Cardiac fibroblast (primary cell): ENCODE measurements at regions not wholly inside any gene's neighbourhood (a gene's known extent, or its start where the extent isn't known, plus 50 kb on each side); places are given as distances from the start of the nearest gene placed in this dataset.

Experiments
- DNase-seq, 2 donors: peaks; one replicate each; pipeline versions ENCODE4 v3.0.0 to v3.0.0-alpha.2; 2010; ENCODE audit warnings: low read depth in 2 of 2
- H3K4me3 ChIP-seq, 2 donors: replicated peaks in 1 of 2; 1 replicate in 1 of 2; 2 replicates in 1 of 2; pipeline ENCODE4 v1.5.1; 2011; ENCODE audit warnings: low read depth in 2 of 2, low read length in 2 of 2, mild to moderate bottlenecking in 2 of 2, moderate library complexity in 1 of 2
- CTCF ChIP-seq: IDR thresholded peaks from one replicate; pipeline ENCODE4 v1.5.1; 2011; ENCODE audit warnings: low read depth, mild to moderate bottlenecking, low read length, inconsistent platforms

GRCh38 chr14:98350213-98350612 is 921.8 kb downstream of the BCL11B start:
- DNase-seq: no peak
- H3K4me3 ChIP-seq: no peak overlapping the region
- TF ChIP-seq CTCF: no peak

- H3K4me3 ChIP-seq: no peak overlapping the region
- no peak for TF ChIP-seq CTCF
- DNase-seq: no peak
Measured at GRCh38 chr14:98364961-98365360, 907.0 kb downstream of the BCL11B start.

- DNase-seq: no peak
- H3K4me3 ChIP-seq: no peak overlapping the region
- no peak for TF ChIP-seq CTCF
Measured at GRCh38 chr14:98366429-98366828, 905.6 kb downstream of the BCL11B start.

GRCh38 chr14:98368221-98368620 is 903.8 kb downstream of the BCL11B start:
- TF ChIP-seq CTCF: no peak
- no peak overlapping the region for H3K4me3 ChIP-seq
- no peak for DNase-seq

- TF ChIP-seq CTCF: no peak
Measured at GRCh38 chr14:98368916-98369315, 903.1 kb downstream of the BCL11B start.

GRCh38 chr14:98369344-98369743 is 902.7 kb downstream of the BCL11B start:
- no peak for DNase-seq
- no peak overlapping the region for H3K4me3 ChIP-seq
- no peak for TF ChIP-seq CTCF

More at GRCh38 chr14:98368916-98369315, 903.1 kb downstream of the BCL11B start:
- no peak for DNase-seq
- H3K4me3 ChIP-seq: no peak overlapping the region

GRCh38 chr14:98370352-98370751 is 901.6 kb downstream of the BCL11B start:
- no peak for TF ChIP-seq CTCF
- H3K4me3 ChIP-seq: no peak overlapping the region
- no peak for DNase-seq
